ENCODE measurements at regions not wholly inside any gene's neighbourhood (a gene's known extent, or its start where the extent isn't known, plus 50 kb on each side); places are given as distances from the start of the nearest gene placed in this dataset.
"Not testable (repeated sequence)": the region's sequence is repeated elsewhere in the genome, so short reads cannot be mapped to it uniquely, and the experiment has no call there.

- in situ Hi-C loops (cut with HindIII; ENCODE audit: low sequenced_read_pairs); H3K4me3 ChIP-seq (ENCODE audit: low read depth, low read length); DNase-seq (ENCODE audit: low read depth): not testable (repeated sequence)
Observed at GRCh38 chr5:34186108-34186507, 143.1 kb upstream of the C1QTNF3 start.

GRCh38 chr5:34186865-34187264 lies 143.9 kb upstream of the C1QTNF3 start:
- DNase-seq (ENCODE audit: low read depth); in situ Hi-C loops (cut with HindIII; ENCODE audit: low sequenced_read_pairs): not testable (repeated sequence)

GRCh38 chr5:34187441-34187840 lies 144.4 kb upstream of the C1QTNF3 start:
- DNase-seq (ENCODE audit: low read depth); H3K4me3 ChIP-seq (ENCODE audit: low read depth, low read length); in situ Hi-C loops (cut with HindIII; ENCODE audit: low sequenced_read_pairs): not testable (repeated sequence)

More at GRCh38 chr5:34186865-34187264, 143.9 kb upstream of the C1QTNF3 start:
- H3K4me3 ChIP-seq (ENCODE audit: low read depth, low read length): not testable (repeated sequence)

GRCh38 chr5:34188001-34188822 lies 145.2 kb upstream of the C1QTNF3 start:
- in situ Hi-C loops (cut with HindIII; ENCODE audit: low sequenced_read_pairs); H3K4me3 ChIP-seq (ENCODE audit: low read depth, low read length); DNase-seq (ENCODE audit: low read depth): not testable (repeated sequence)

- in situ Hi-C loops (cut with HindIII; ENCODE audit: low sequenced_read_pairs); DNase-seq (ENCODE audit: low read depth); H3K4me3 ChIP-seq (ENCODE audit: low read depth, low read length): not testable (repeated sequence)
Observed at GRCh38 chr5:34189246-34189645, 146.2 kb upstream of the C1QTNF3 start.

GRCh38 chr5:34189752-34190411 lies 146.9 kb upstream of the C1QTNF3 start:
- DNase-seq (ENCODE audit: low read depth); in situ Hi-C loops (cut with HindIII; ENCODE audit: low sequenced_read_pairs); H3K4me3 ChIP-seq (ENCODE audit: low read depth, low read length): not testable (repeated sequence)

GRCh38 chr5:34190466-34190865 lies 147.5 kb upstream of the C1QTNF3 start:
- DNase-seq (ENCODE audit: low read depth); in situ Hi-C loops (cut with HindIII; ENCODE audit: low sequenced_read_pairs); H3K4me3 ChIP-seq (ENCODE audit: low read depth, low read length): not testable (repeated sequence)

- DNase-seq (ENCODE audit: low read depth); in situ Hi-C loops (cut with HindIII; ENCODE audit: low sequenced_read_pairs); H3K4me3 ChIP-seq (ENCODE audit: low read depth, low read length): not testable (repeated sequence)
Observed at GRCh38 chr5:34191279-34191744, 148.3 kb upstream of the C1QTNF3 start.

- in situ Hi-C loops (cut with HindIII; ENCODE audit: low sequenced_read_pairs); DNase-seq (ENCODE audit: low read depth): not testable (repeated sequence)
Observed at GRCh38 chr5:34192064-34192922, 149.3 kb upstream of the C1QTNF3 start.

GRCh38 chr5:34192923-34193262 lies 149.9 kb upstream of the C1QTNF3 start:
- in situ Hi-C loops (cut with HindIII; ENCODE audit: low sequenced_read_pairs); H3K4me3 ChIP-seq (ENCODE audit: low read depth, low read length): not testable (repeated sequence)

More at GRCh38 chr5:34192064-34192922, 149.3 kb upstream of the C1QTNF3 start:
- not testable (repeated sequence) for H3K4me3 ChIP-seq (ENCODE audit: low read depth, low read length)

GRCh38 chr5:34193297-34193696 lies 150.3 kb upstream of the C1QTNF3 start:
- H3K4me3 ChIP-seq (ENCODE audit: low read depth, low read length); DNase-seq (ENCODE audit: low read depth): not testable (repeated sequence)

More at GRCh38 chr5:34192923-34193262, 149.9 kb upstream of the C1QTNF3 start:
- DNase-seq (ENCODE audit: low read depth): not testable (repeated sequence)

GRCh38 chr5:34193804-34194203 lies 150.8 kb upstream of the C1QTNF3 start:
- in situ Hi-C loops (cut with HindIII; ENCODE audit: low sequenced_read_pairs); H3K4me3 ChIP-seq (ENCODE audit: low read depth, low read length); DNase-seq (ENCODE audit: low read depth): not testable (repeated sequence)

More at GRCh38 chr5:34193297-34193696, 150.3 kb upstream of the C1QTNF3 start:
- in situ Hi-C loops (cut with HindIII; ENCODE audit: low sequenced_read_pairs): not testable (repeated sequence)

- DNase-seq (ENCODE audit: low read depth); H3K4me3 ChIP-seq (ENCODE audit: low read depth, low read length); in situ Hi-C loops (cut with HindIII; ENCODE audit: low sequenced_read_pairs): not testable (repeated sequence)
Observed at GRCh38 chr5:34196091-34196490, 153.1 kb upstream of the C1QTNF3 start.

- DNase-seq (ENCODE audit: low read depth); in situ Hi-C loops (cut with HindIII; ENCODE audit: low sequenced_read_pairs); H3K4me3 ChIP-seq (ENCODE audit: low read depth, low read length): not testable (repeated sequence)
Observed at GRCh38 chr5:34205347-34205746, 162.3 kb upstream of the C1QTNF3 start.

GRCh38 chr5:34217386-34217785 lies 174.4 kb upstream of the C1QTNF3 start:
- H3K4me3 ChIP-seq (ENCODE audit: low read depth, low read length); in situ Hi-C loops (cut with HindIII; ENCODE audit: low sequenced_read_pairs): not testable (repeated sequence)
- peak; percentile 62 for DNase-seq (ENCODE audit: low read depth)

GRCh38 chr5:34221329-34222073 lies 178.5 kb upstream of the C1QTNF3 start:
- in situ Hi-C loops (cut with HindIII; ENCODE audit: low sequenced_read_pairs); H3K4me3 ChIP-seq (ENCODE audit: low read depth, low read length): not testable (repeated sequence)

More at GRCh38 chr5:34221329-34222073, 178.5 kb upstream of the C1QTNF3 start:
- not testable (repeated sequence) for DNase-seq (ENCODE audit: low read depth)
